C4-2B (cell line): ENCODE measurements at regions not wholly inside any gene's neighbourhood (a gene's known extent, or its start where the extent isn't known, plus 50 kb on each side); places are given as distances from the start of the nearest gene placed in this dataset.

Source experiments
- H3K27ac ChIP-seq: fragments of 450-650 bp; 2 replicates; pipeline ENCODE4 v1.5.1; 2017
- ZFX ChIP-seq: fragments of 450-650 bp; IDR thresholded peaks from 2 replicates; pipeline ENCODE4 v1.6.1; 2017
- TF ChIP-seq, protein P1 (sequence below): fragments of 450-650 bp; conservative IDR thresholded peaks from 2 replicates; pipeline ENCODE4 v1.5.1; 2017; ENCODE audit warnings: mild to moderate bottlenecking

DNA sequence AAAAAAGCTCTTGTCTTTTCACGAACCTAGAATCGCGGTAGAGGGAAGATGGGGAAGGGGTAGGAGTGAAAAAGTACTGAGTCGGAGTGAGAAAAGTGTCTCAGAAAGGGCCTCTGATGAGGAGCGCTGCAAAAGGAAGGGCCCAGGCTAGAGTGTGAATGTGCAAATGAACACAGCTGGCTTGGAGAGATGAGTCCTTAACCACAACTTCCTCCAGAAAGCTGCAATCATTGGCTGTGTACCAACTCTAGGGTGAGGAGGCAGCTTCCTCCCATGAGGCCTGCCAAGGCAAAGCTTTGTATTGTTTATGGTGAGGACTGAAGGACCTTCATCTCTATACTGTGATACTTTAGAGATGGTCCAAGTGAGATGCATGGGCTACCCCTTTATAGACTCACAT is 566.9 kb upstream of the ANO5 start:
- TF ChIP-seq ZFX, result no peak
- TF ChIP-seq, protein P1, sequence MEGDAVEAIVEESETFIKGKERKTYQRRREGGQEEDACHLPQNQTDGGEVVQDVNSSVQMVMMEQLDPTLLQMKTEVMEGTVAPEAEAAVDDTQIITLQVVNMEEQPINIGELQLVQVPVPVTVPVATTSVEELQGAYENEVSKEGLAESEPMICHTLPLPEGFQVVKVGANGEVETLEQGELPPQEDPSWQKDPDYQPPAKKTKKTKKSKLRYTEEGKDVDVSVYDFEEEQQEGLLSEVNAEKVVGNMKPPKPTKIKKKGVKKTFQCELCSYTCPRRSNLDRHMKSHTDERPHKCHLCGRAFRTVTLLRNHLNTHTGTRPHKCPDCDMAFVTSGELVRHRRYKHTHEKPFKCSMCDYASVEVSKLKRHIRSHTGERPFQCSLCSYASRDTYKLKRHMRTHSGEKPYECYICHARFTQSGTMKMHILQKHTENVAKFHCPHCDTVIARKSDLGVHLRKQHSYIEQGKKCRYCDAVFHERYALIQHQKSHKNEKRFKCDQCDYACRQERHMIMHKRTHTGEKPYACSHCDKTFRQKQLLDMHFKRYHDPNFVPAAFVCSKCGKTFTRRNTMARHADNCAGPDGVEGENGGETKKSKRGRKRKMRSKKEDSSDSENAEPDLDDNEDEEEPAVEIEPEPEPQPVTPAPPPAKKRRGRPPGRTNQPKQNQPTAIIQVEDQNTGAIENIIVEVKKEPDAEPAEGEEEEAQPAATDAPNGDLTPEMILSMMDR, result no peak
- no peak overlapping the region for H3K27ac ChIP-seq

DNA sequence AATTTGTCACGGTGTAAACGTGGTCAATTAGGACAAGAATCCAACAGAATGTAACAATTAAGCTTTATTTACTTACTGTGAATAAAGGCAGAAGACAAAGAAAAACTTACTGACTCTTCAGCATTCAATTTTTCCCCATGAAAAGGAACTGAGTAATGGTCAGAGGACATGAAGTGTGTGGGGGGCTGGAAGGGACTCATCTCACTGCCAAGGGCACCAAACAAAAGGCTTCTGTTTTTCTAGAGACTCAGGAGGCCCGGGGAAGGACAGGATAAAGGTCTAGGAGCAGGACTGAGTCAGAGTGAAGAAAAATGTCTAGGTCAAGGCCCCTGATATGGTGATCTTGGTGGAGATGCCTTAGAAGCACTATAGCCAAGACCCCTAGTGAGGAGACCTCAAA is 564.2 kb upstream of the ANO5 start:
- no peak for TF ChIP-seq ZFX
- TF ChIP-seq, protein P1, result no peak
- no peak overlapping the region for H3K27ac ChIP-seq

- no peak overlapping the region for H3K27ac ChIP-seq
- TF ChIP-seq ZFX, result no peak
- TF ChIP-seq, protein P1, result no peak
Observed at GRCh38 chr11:21630934-21631478, 561.9 kb upstream of the ANO5 start.

GRCh38 chr11:21631991-21632390 is 560.9 kb upstream of the ANO5 start:
- TF ChIP-seq, protein P1, result no peak
- no peak for TF ChIP-seq ZFX
- H3K27ac ChIP-seq, result no peak overlapping the region

GRCh38 chr11:21634491-21634890 is 558.4 kb upstream of the ANO5 start:
- TF ChIP-seq ZFX, result no peak
- TF ChIP-seq, protein P1, result no peak
- no peak overlapping the region for H3K27ac ChIP-seq

DNA sequence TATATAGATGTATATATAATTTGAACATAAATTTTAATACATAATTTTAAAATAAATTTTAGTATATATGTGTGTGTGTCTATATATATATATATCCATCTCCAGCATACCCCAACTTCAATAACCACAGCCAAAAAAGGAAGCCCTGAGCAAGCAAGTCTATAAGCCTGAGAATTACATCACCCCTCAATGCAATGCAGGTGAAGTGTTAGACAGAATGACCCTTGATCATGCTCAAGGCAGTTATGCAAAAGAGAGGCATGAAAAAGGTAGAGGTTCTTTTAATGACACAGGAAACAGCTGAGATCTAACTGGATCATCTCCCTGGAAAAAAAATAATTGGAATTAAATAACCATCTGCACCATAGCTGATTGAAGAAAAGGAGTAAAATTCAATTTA is 557.9 kb upstream of the ANO5 start:
- no peak for TF ChIP-seq ZFX
- TF ChIP-seq, protein P1, result no peak
- H3K27ac ChIP-seq, result no peak overlapping the region

GRCh38 chr11:21635394-21636145 is 557.3 kb upstream of the ANO5 start:
- TF ChIP-seq, protein P1, result no peak
- TF ChIP-seq ZFX, result no peak
- H3K27ac ChIP-seq, result no peak overlapping the region
